NCI-H128 (cell line): ENCODE measurements at regions not wholly inside any gene's neighbourhood (a gene's known extent, or its start where the extent isn't known, plus 50 kb on each side); places are given as distances from the start of the nearest gene placed in this dataset.

Source experiments
- DNase-seq: peaks from one replicate; lab custom pipeline; 2025; ENCODE audit not compliant: unreplicated experiment; lab: John Stamatoyannopoulos, UW

GRCh38 chr13:79794931-79795330 is 314.0 kb downstream of the NDFIP2 start:
- DNase-seq = no peak

- DNase-seq = no peak
Measured at GRCh38 chr13:79792716-79793115, 311.8 kb downstream of the NDFIP2 start.

DNA sequence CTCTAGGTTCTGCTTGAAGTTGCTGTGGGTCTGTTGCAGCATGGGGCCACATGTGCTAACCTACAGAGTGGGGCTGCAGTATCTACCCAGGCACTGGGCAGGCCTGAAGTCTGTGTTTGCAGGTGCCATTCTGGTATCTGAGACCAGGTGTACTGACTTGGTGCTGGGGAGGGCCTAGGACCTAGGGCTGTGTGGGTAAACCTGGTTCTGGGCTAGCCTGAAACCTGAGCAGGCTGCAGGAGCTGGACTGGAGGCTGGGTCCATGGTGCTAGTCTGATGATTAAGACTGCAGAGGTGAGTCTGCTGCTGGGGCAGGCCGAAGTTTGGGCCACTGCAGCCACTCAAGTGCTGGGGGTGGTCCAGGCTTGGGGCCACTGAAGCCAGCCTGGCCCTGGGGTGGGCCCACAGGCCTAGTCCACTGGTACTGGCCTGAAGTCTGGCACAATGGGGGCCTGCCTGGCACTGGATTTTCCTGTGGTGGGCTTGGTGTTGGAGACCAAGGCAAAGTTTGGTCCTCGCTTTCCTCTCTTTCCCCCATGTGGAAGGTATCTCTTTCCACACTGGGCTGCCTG is 310.6 kb downstream of the NDFIP2 start:
- DNase-seq = no peak

- no peak for DNase-seq
Measured at GRCh38 chr13:79786176-79786575, 305.2 kb downstream of the NDFIP2 start.

- no peak for DNase-seq
Measured at GRCh38 chr13:79782541-79783205, 301.7 kb downstream of the NDFIP2 start.

DNA sequence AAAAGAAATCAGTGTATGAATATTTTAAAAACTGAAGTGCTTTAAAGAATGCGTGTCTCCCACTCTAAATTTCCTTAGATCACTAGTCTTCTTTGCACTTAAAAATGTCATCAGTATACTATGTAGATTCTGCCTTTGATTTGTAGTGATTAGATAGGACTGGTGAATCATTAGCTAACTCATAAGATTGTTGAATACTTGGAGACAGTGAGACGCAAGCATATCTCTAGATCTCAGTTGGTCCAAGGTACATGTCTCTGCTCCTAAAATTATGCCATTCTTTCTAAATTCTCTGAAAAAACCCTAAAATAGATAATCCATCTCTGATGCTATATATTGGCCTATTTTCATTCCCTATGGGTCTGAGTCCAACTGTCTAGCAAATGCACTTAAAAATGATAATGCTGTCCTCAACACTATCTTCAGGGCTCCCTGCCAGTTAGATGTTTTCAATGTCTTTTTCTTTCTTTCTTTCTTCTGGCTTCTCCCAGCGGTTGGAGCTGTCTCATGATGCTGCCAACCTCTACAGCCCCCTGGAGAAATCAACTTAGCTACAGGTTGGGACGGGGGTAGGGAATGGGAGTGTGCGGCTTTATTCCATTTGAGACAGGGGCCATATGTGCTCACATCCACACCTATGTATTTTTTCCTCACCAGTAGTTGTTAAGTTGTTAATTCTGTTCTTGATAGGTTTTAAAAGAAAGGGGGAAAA is 301.0 kb downstream of the NDFIP2 start:
- DNase-seq = no peak

DNA sequence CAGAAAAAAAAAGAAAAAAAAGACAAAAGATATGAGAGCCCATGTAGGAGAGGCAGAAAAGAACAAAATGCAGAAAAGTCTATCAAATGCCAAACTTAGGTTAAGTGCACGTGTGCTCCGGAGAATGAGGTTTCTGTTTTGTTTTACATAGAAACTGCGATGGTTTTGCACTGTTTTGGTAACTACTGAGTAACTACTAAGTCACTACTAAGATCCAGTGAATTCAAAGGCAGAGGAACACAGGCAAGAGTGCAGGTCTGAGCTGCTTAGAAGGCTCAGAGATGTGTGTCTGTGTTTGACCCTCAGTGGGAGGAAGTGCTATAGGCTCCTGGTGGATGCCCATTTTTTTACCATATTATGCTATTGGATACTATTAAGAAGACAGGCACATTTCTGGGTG is 299.3 kb downstream of the NDFIP2 start:
- DNase-seq = no peak

DNA sequence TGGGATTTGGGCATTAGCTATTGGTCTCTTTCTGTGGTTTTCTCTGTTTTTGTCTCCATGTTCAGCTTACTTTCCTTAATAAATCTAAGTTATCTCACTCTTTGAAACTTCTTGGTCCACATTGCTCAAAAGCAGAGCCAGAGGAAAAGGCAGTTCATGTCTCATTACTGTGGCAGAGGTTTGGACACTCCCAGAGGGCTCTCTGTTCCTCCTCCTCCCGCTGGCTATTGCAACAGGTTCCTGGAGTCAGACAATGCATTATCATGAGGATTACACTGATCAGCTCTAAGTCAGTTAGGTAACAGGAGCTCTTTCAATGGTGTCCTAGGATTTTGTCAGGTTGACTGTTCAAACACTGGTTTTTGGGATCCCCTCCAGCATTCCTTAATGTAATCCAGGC is 298.8 kb downstream of the NDFIP2 start:
- no peak for DNase-seq

DNA sequence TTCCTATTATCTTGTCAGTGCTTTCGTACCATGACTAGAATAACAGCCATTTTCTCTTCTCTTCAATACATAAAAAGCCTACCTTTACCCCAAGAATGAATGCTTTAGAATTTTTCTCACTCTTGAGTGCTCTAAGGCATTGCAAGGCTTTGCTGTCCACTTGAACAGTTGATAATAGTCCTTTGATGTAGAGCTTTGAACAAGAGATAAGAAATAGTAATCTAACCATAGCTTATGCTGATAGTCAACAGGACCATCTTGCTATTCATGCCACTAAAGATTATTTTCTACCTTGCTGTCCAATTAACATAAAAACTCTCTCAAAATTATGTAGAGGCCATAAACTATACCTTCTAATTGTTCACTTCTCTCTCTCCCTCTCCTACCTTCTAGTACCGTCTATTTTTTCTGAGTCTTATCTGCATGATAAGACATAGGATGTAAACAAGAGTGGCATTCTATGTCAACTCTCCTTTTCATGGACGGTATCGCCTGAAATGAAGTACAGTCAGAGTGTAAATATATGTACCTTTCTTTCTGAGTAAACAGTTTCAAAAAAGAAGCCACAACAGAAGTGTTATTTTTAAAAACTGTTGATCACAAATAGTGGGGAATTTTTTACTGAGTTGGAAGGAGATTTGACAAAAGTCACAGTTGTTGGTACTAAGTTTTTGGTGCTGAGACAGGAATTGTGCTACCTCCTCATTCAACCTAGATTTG is 297.9 kb downstream of the NDFIP2 start:
- DNase-seq = no peak

DNA sequence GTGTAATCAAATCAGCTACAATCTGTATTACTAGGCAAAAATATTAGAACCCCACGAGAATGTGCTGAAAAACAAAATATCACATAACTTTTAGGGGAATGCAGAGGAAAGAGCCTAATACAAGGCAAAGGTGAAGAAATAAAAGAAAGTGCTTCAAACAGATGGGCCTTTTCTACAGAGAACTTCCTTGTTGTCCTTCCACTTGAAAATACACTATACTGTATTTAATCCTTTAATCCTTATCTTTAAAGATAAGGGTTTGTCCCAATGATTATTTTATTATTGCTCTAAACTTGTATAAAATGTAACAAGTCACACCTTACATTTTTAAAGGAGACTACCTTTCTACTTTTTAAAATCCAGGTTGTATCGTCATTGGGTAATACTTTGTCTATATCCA is 296.5 kb downstream of the NDFIP2 start:
- DNase-seq = no peak

DNA sequence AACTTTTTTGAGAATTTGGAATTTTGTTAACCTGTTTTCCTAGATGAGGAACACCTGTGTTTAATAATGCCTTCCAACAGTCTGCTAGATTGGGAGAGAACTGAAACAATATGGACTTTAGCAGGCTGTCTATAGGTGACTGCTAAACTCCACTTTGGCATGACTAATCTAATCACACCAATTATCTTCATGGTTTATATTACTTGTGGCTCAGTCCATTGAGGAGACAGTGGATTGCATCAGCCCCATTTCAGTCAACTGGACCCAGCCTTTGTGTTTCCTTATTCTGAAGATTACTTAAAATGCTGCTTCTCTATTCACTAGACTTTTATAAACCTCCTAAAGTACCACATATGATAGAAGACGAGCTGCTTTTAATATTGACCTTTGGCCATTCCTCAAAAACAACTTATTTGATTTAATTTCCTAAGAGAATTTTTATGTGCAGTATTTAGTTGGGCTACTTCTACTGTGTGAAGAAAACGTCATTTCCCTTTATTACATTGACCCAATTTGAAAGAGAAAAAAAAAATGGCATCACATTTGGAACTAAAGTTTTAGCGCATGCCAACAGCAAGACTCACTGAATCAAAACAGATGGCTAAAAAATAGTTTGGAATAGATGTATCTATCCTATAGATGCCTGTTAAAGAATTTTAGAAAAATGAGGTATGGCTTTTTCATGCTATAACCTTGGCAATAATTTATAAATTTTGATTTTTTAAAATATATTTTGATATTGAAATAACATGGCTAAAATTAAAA is 295.8 kb downstream of the NDFIP2 start:
- DNase-seq = no peak

DNA sequence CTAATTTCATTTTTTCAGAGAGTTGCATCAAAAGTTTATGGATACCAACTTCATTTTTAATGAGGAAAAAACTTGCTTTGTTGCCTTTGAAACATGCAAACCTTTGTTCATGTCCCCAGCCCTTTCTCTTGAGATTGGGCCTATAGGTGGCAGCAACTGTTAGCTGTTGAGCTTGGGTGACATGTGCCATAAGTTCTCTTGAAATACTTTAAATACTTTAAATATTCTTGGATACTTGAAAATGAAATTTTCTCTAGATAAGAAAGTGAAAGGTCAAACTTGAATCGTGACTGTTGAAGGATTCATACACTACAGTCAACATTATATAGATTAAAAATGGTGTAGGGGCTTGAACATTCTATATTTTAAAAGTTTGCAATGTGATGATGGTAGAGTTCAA is 294.9 kb downstream of the NDFIP2 start:
- no peak for DNase-seq

DNA sequence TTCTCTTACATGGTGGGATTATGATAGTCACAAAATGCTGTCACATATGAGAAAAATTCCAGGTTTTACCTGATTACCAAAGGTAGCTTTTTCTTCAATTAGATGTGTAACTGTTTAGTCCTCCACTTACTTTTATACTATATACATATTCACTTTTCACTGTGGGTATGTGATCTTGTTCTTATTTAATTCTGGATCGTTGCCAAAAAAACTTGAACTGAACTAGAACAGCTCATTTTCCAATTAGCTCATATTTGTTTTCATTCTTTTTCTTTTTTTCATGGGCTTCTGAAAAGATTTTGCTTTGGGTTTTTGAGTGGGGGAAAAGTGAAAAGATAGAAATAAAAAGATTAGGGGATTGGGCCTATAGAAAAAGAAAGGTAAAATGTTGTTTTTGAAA is 291.9 kb downstream of the NDFIP2 start:
- DNase-seq = no peak

- no peak for DNase-seq
Measured at GRCh38 chr13:79771493-79771892, 290.5 kb downstream of the NDFIP2 start.

- DNase-seq = no peak
Measured at GRCh38 chr13:79770056-79770455, 289.1 kb downstream of the NDFIP2 start.

- DNase-seq = no peak
Measured at GRCh38 chr13:79767126-79767525, 286.2 kb downstream of the NDFIP2 start.

DNA sequence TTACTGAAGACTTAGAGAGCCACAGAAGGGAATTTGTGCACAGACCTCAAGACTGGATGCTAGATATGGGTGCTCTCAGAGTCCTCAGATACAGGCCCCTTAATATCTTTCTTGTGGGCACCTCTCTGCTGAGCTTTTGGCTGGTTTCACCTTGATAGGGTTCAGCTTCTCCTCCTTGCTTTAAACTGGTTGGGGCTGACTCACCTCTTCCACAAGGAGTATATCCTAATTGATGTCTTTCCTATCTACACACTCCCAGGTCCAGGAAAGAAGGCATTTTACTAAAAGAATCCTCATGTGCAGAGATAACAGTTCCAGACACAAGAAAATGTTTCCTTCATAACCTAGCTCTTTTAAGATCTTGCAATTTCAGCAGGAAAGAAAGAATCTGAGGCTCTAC is 284.4 kb downstream of the NDFIP2 start:
- no peak for DNase-seq

DNA sequence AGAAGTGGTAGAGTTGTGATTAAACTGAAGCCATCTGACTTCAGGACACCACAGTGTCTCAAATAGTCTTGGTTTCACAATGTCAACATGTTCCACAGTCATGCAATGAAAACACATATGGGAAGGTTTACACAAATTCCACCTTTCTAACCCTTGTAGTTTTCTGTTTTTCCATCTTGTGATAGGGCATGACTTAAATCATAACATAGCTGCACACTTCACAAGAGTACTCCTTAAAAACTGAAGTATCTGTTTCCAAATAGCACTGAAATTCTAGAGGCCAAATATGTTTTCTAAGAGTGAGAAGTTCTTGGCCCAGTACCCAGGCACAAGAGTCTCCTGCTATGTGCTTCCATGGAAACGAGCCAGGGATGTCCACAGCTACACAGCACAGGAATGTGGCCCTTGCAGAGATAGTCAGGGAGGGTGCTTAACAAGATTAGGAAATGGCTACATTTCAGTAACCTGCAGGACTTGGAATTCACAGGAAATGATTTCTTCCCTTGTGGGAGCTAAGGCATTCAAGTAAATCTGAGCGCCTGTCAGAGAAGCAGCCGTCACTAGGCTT is 269.1 kb downstream of the NDFIP2 start:
- DNase-seq = no peak

GRCh38 chr13:79749566-79749965 is 268.6 kb downstream of the NDFIP2 start:
- DNase-seq = no peak

GRCh38 chr13:79745081-79745480 is 264.1 kb downstream of the NDFIP2 start:
- DNase-seq = no peak

GRCh38 chr13:79742923-79743322 is 262.0 kb downstream of the NDFIP2 start:
- DNase-seq = no peak
